Gastroesophageal sphincter (tissue), 3 donors: ENCODE measurements at regions not wholly inside any gene's neighbourhood (a gene's known extent, or its start where the extent isn't known, plus 50 kb on each side); places are given as distances from the start of the nearest gene placed in this dataset.

ENCODE experiments used
- POLR2A ChIP-seq, 2 donors: fragments of 450-650 bp; IDR thresholded peaks; one replicate each; pipeline ENCODE4 v1.6.1; 2017; ENCODE audit warnings: antibody characterized with exemption in 2 of 2, mild to moderate bottlenecking in 2 of 2, moderate library complexity in 1 of 2
- POLR2AphosphoS5 ChIP-seq: sonication (generic); formaldehyde crosslinking; IDR thresholded peaks from one replicate; pipeline ENCODE4 v1.6.1; 2017; ENCODE audit warnings: antibody characterized with exemption
- TF ChIP-seq, protein P1 (sequence below), 4 experiments: fragments of 200-600 bp in 2 of 4; fragments of 450-650 bp in 2 of 4; sonication (generic) in 1 of 4; IDR thresholded peaks; one replicate each; pipeline ENCODE4 v1.5.1; 2017 to 2019; ENCODE audit warnings: antibody characterized with exemption in 4 of 4, mild to moderate bottlenecking in 2 of 4, moderate library complexity in 2 of 4

DNA sequence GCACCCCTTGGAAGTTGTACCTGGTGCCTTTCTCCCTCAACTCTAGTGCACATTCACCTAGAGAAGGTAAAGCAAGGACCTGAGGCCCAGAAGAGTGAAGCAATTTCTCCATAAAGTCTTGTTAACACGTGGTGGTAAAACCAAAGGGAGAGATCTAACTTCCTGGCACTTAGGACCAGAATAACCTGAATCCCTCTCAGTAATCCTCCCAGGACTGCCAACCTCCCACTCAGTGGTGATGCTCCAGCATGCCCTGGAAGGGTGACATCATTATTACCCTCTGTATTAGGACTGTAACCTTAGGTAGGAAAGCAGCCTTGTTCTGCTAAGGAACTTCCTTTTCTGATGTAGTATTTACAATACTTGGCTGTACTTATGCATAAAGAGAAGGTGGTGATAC is 330.6 kb upstream of the MARCKS start:
- TF ChIP-seq, protein P1, sequence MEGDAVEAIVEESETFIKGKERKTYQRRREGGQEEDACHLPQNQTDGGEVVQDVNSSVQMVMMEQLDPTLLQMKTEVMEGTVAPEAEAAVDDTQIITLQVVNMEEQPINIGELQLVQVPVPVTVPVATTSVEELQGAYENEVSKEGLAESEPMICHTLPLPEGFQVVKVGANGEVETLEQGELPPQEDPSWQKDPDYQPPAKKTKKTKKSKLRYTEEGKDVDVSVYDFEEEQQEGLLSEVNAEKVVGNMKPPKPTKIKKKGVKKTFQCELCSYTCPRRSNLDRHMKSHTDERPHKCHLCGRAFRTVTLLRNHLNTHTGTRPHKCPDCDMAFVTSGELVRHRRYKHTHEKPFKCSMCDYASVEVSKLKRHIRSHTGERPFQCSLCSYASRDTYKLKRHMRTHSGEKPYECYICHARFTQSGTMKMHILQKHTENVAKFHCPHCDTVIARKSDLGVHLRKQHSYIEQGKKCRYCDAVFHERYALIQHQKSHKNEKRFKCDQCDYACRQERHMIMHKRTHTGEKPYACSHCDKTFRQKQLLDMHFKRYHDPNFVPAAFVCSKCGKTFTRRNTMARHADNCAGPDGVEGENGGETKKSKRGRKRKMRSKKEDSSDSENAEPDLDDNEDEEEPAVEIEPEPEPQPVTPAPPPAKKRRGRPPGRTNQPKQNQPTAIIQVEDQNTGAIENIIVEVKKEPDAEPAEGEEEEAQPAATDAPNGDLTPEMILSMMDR (IDR thresholded peaks at IDR 0.05): no peak
- no peak for TF ChIP-seq POLR2A (IDR thresholded peaks at IDR 0.05)
- no peak for TF ChIP-seq POLR2AphosphoS5
